ENCODE measurements at regions not wholly inside any gene's neighbourhood (a gene's known extent, or its start where the extent isn't known, plus 50 kb on each side); places are given as distances from the start of the nearest gene placed in this dataset.

DNA sequence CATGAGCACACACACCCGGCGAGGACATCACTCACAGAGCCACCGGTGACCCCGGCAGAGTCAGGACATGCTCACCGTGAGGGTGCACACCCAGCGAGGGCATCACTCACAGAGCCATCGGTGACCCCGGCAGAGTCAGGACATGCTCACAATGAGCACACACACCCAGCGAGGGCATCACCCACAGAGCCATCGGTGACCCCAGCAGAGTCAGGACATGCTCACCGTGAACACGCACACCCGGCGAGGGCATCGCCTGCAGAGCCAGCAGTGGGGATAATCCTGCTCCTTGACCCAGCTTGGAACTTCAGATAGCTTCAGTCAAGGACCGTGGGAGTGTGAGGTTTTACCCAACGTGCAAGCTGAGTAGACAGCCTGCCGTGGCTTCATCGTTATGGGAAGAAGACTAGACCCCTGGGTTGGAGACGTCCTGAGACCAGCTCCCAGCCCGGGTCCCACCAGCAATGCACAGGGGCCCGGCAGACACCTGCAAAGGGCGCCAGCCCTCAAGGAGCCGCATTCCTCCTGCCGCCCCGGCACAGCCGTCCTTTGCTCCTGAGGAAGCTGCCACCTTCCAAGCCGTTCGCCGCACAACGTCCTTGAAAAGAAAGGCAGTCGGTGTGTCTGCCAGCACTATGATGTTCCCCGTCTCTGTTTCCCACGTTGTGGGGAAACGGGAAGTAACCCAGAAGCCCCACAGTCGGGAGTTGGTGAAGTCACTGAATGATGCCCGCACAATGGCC, 192.3 kb downstream of the DLL1 start:
- peaks cover 0 to 6% (median 1%) of the 10 kb centered on the region in 4 experiments; a peak in 1 of 7 replicates for H3K4me1 ChIP-seq (replicated peaks in 1 of 4; ENCODE audit: control insufficient read depth in 3 of 4, insufficient read depth in 4 of 4, low read length in 3 of 4)
- H4K20me1 ChIP-seq (replicated peaks in 1 of 2; ENCODE audit: control insufficient read depth in 1 of 2, insufficient read depth in 2 of 2, low read length in 2 of 2), result no peaks in the 10 kb centered on the region
- 90% methylated on average over 32 of the region's 37 CpGs; no CpG with 5 or more reads in 1 of the 2 experiments for WGBS, 2 experiments (ENCODE audit: extremely low coverage in 1 of 2, insufficient coverage in 1 of 2, insufficient read length in 1 of 2, insufficient replicate concordance in 2 of 2, low coverage in 1 of 2, low lambda C conversion rate in 2 of 2, missing lambda C conversion rate in 1 of 2)
- H3K79me1 ChIP-seq (ENCODE audit: low read depth, low read length), result no peaks in the 10 kb centered on the region
- no peak overlapping the region for H2BK20ac ChIP-seq (ENCODE audit: low read length)
- H3K4me2 ChIP-seq (ENCODE audit: insufficient read depth in 1 of 2, low read depth in 2 of 2, low read length in 2 of 2), result no peak overlapping the region
- no peak overlapping the region for H3K23ac ChIP-seq (ENCODE audit: insufficient read length)
- H2BK120ac ChIP-seq (replicated peaks; ENCODE audit: low read depth, low read length), result no peak overlapping the region
- H2BK15ac ChIP-seq (ENCODE audit: low read length), result no peak overlapping the region; the same call in 1 of the 2 replicates
- no peak overlapping the region for H2AK5ac ChIP-seq (ENCODE audit: low read depth, low read length)
- H3K9me3 ChIP-seq (ENCODE audit: insufficient read depth in 2 of 2, low read depth in 1 of 2, low read length in 1 of 2), result peaks cover 0 to 3% of the 10 kb centered on the region in 2 experiments; a peak in 2 of 4 replicates
- H3K14ac ChIP-seq (ENCODE audit: insufficient read length), result no peak overlapping the region
- no peaks in the 10 kb centered on the region for H3K79me2 ChIP-seq (ENCODE audit: control insufficient read depth in 1 of 2, insufficient read depth in 2 of 2, low read length in 2 of 2)
- H3K27ac ChIP-seq (ENCODE audit: low read depth, low read length), result no peak overlapping the region
- FAIRE-seq (no peak), DNase-seq (ENCODE audit: low read depth in 1 of 2, low spot score in 2 of 2) (peak in 1 of 2 experiments; percentile 38)
- no peak overlapping the region for H4K5ac ChIP-seq (ENCODE audit: insufficient read length, low read depth, low read length)
- no peaks in the 10 kb centered on the region; the same call in 1 of the 2 replicates for H3K23me2 ChIP-seq (ENCODE audit: low read depth, low read length)
- no peak overlapping the region for H3K56ac ChIP-seq (replicated peaks; ENCODE audit: insufficient read length, low read depth, low read length)
- no peak overlapping the region for H4K8ac ChIP-seq (ENCODE audit: extremely low read depth, insufficient read depth, low read length)
- no peak overlapping the region for H4K91ac ChIP-seq (replicated peaks; ENCODE audit: insufficient read length, low read length)
- H3K9ac ChIP-seq (replicated peaks in 1 of 4; ENCODE audit: extremely low read depth in 1 of 4, low read depth in 3 of 4, low read length in 3 of 4), result no peak overlapping the region
- H2BK5ac ChIP-seq (ENCODE audit: low read depth, low read length), result no peak overlapping the region
- no peak overlapping the region for H2BK12ac ChIP-seq (ENCODE audit: low read depth, low read length)
- H3K36me3 ChIP-seq (ENCODE audit: control insufficient read depth in 2 of 4, insufficient read depth in 4 of 4, low read length in 3 of 4), result no peaks in the 10 kb centered on the region
- no peak overlapping the region for H3K18ac ChIP-seq (ENCODE audit: extremely low read depth, low read length)
- ChIA-PET CTCF (ENCODE audit: partially characterized antibody) (interaction anchor here (0.6 kb wide), 1 partner anchor 170 kb away, joined by 3 read pairs; no protein-coding TSS in a partner anchor), POLR2A (ENCODE audit: partially characterized antibody) (no interaction called here)
- no peak overlapping the region for H2AFZ ChIP-seq (ENCODE audit: low read length)
- no peak overlapping the region for H3K4me3 ChIP-seq (ENCODE audit: extremely low read depth in 1 of 4, insufficient read depth in 2 of 4, low read depth in 3 of 4, low read length in 4 of 4)
- H3K4ac ChIP-seq (replicated peaks; ENCODE audit: insufficient read length, low read depth, low read length), result no peak overlapping the region
- no peaks in the 10 kb centered on the region for H3K27me3 ChIP-seq (replicated peaks in 1 of 4; ENCODE audit: control insufficient read depth in 3 of 4, extremely low read depth in 1 of 4, insufficient read depth in 3 of 4, low read length in 3 of 4)
- no peak for TF ChIP-seq SP2 (IDR thresholded peaks at IDR 0.05; ENCODE audit: low read length)
- no peak for TF ChIP-seq HDAC6 (IDR thresholded peaks at IDR 0.05; ENCODE audit: low read depth, low read length)
- no peak for TF ChIP-seq BRCA1 (IDR thresholded peaks at IDR 0.05; ENCODE audit: low read depth, low read length)
- no peak for TF ChIP-seq POLR2A (IDR thresholded peaks at IDR 0.05; ENCODE audit: control extremely low read depth in 1 of 2, low read depth in 2 of 2, low read length in 2 of 2)
- no peak for TF ChIP-seq NANOG (IDR thresholded peaks at IDR 0.05; ENCODE audit: insufficient read depth, low read depth, low read length, poor library complexity, severe bottlenecking)
- TF ChIP-seq EZH2 (IDR thresholded peaks at IDR 0.05; ENCODE audit: low read depth, low read length, severe bottlenecking), result no peak
- TF ChIP-seq KDM5A (IDR thresholded peaks at IDR 0.05; ENCODE audit: low read length), result no peak
- no peak for TF ChIP-seq RFX5 (IDR thresholded peaks at IDR 0.05; ENCODE audit: borderline replicate concordance, low read depth, low read length)
- TF ChIP-seq CTCF (IDR thresholded peaks at IDR 0.05; ENCODE audit: control extremely low read depth in 1 of 3, insufficient read depth in 1 of 3, low read depth in 1 of 3, low read length in 3 of 3), result no peak
- TF ChIP-seq TBP (IDR thresholded peaks at IDR 0.05; ENCODE audit: low read depth, low read length), result no peak
- TF ChIP-seq CEBPB (IDR thresholded peaks at IDR 0.05; ENCODE audit: low read depth, low read length), result no peak

Measured in H1 (cell line).